B cell (primary cell): ENCODE measurements at regions not wholly inside any gene's neighbourhood (a gene's known extent, or its start where the extent isn't known, plus 50 kb on each side); places are given as distances from the start of the nearest gene placed in this dataset.

ENCODE experiments used
- ATAC-seq: fragments of 200-7000 bp; cut with Tn5 transposase; one replicate; pipeline ENCODE4 v1.10.0; 2021; ENCODE audit warnings: low read depth, mild to moderate bottlenecking, moderate number of reproducible peaks, moderate library complexity
- CTCF ChIA-PET: fragments of 350-600 bp; sonication (Branson Sonifier 250); formaldehyde crosslinking; loops from one replicate; lab custom pipeline; 2021; ENCODE audit warnings: antibody characterized with exemption, inconsistent platforms; lab: Charles Lee
- POLR2A ChIA-PET: fragments of 350-600 bp; sonication (Branson Sonifier 250); formaldehyde crosslinking; loops from one replicate; lab custom pipeline; 2021; ENCODE audit warnings: antibody characterized with exemption; lab: Charles Lee
- DNase-seq: peaks from one replicate; pipeline ENCODE4 v3.0.0; 2013
- H2AFZ ChIP-seq: 2 replicates; pipeline ENCODE4 v1.6.1; 2012; ENCODE audit warnings: mild to moderate bottlenecking, low read depth, low read length; ENCODE audit not compliant: insufficient read depth, poor library complexity, severe bottlenecking
- H3K27ac ChIP-seq, 2 donors: 1 replicate in 1 of 2; 2 replicates in 1 of 2; pipeline ENCODE4 v1.5.1; 2012 to 2013; ENCODE audit warnings: low read length in 2 of 2, mild to moderate bottlenecking in 2 of 2, moderate library complexity in 1 of 2
- H3K27me3 ChIP-seq, 4 experiments: fragments of 200-600 bp in 1 of 4; sonication (generic) in 1 of 4; replicated peaks in 1 of 4; 1 replicate in 2 of 4; 2 replicates in 2 of 4; pipeline versions ENCODE4 v1.6.1 to v1.7.0; 2013 to 2016; ENCODE audit warnings: low read length in 3 of 4, mild to moderate bottlenecking in 2 of 4, mixed read lengths in 1 of 4, moderate library complexity in 1 of 4; ENCODE audit not compliant: insufficient read depth in 4 of 4, control insufficient read depth in 3 of 4; ENCODE audit errors: control extremely low read depth in 1 of 4
- H3K36me3 ChIP-seq, 2 experiments: replicated peaks in 1 of 2; 1 replicate in 1 of 2; 2 replicates in 1 of 2; pipeline versions ENCODE4 v1.6.1 to v1.7.1; 2013; ENCODE audit warnings: low read length in 1 of 2; ENCODE audit not compliant: insufficient read depth in 2 of 2, control insufficient read depth in 1 of 2; ENCODE audit errors: control extremely low read depth in 1 of 2, extremely low read depth in 1 of 2
- H3K4me1 ChIP-seq, 2 donors: fragments of 200-600 bp in 1 of 2; sonication (generic) in 1 of 2; 1 replicate in 1 of 2; 2 replicates in 1 of 2; pipeline versions ENCODE4 v1.5.1 to v1.6.1; 2013 to 2017; ENCODE audit warnings: low read length in 2 of 2; ENCODE audit not compliant: control insufficient read depth in 2 of 2, insufficient read depth in 2 of 2
- H3K4me2 ChIP-seq: replicated peaks from 2 replicates; pipeline ENCODE3; 2012; ENCODE audit warnings: mild to moderate bottlenecking, low read depth, low read length; ENCODE audit not compliant: poor library complexity, severe bottlenecking
- H3K4me3 ChIP-seq, 5 experiments: fragments of 200-600 bp in 1 of 5; sonication (generic) in 1 of 5; 1 replicate in 3 of 5; 2 replicates in 2 of 5; pipeline versions ENCODE4 v1.5.1 to v1.7.0; 2011 to 2016; ENCODE audit warnings: low read length in 4 of 5, mild to moderate bottlenecking in 4 of 5, low read depth in 2 of 5, control low read depth in 1 of 5, moderate library complexity in 1 of 5; ENCODE audit not compliant: insufficient read depth in 1 of 5; ENCODE audit errors: control extremely low read depth in 1 of 5, extremely low read depth in 1 of 5
- H3K79me2 ChIP-seq: fragments of 200-600 bp; sonication (generic); one replicate; pipeline ENCODE4 v1.6.0; 2016; ENCODE audit warnings: low read length; ENCODE audit not compliant: control insufficient read depth, insufficient read depth
- H3K9ac ChIP-seq: fragments of 200-600 bp; sonication (generic); 2 replicates; pipeline ENCODE4 v1.6.1; 2017; ENCODE audit warnings: mild to moderate bottlenecking, low read length, moderate library complexity
- H3K9me3 ChIP-seq, 3 donors: one replicate each; pipeline versions ENCODE4 v1.6.1 to v1.7.1; 2013; ENCODE audit warnings: low read length in 2 of 3; ENCODE audit not compliant: control insufficient read depth in 2 of 3, insufficient read depth in 1 of 3; ENCODE audit errors: control extremely low read depth in 1 of 3
- H4K20me1 ChIP-seq: 2 replicates; pipeline ENCODE4 v1.6.0; 2012; ENCODE audit warnings: mild to moderate bottlenecking, low read length; ENCODE audit not compliant: insufficient read depth, control insufficient read depth, poor library complexity, severe bottlenecking
- H3K27ac Mint-ChIP-seq: one replicate; pipeline ENCODE4 v1.8.0; 2021; ENCODE audit warnings: mixed read lengths
- H3K27me3 Mint-ChIP-seq: one replicate; pipeline ENCODE4 v1.8.0; 2021; ENCODE audit warnings: mixed read lengths
- H3K4me1 Mint-ChIP-seq: one replicate; pipeline ENCODE4 v1.8.0; 2021; ENCODE audit warnings: mixed read lengths
- H3K4me3 Mint-ChIP-seq: one replicate; pipeline ENCODE4 v1.8.0; 2021; ENCODE audit warnings: mixed read lengths
- H3K9me3 Mint-ChIP-seq: one replicate; pipeline ENCODE4 v1.8.0; 2022; ENCODE audit warnings: mixed read lengths; ENCODE audit not compliant: insufficient read depth
- CTCF ChIP-seq: fragments of 200-600 bp; IDR thresholded peaks from one replicate; pipeline ENCODE4 v1.8.0; 2022; ENCODE audit warnings: antibody characterized with exemption, mild to moderate bottlenecking
- EZH2 ChIP-seq: IDR thresholded peaks from 2 replicates; pipeline ENCODE4 v1.6.1; 2012; ENCODE audit warnings: borderline replicate concordance, low read depth, mild to moderate bottlenecking, moderate library complexity, low read length; ENCODE audit not compliant: insufficient read depth, poor library complexity, severe bottlenecking
- WGBS: methylation state at CpG from one replicate; pipeline ENCODE4 v1.1.5; 2013; ENCODE audit warnings: missing lambda C conversion rate; ENCODE audit not compliant: insufficient coverage; 5-methylcytosine and 5-hydroxymethylcytosine counted together
- intact Hi-C: fragments of 100-400 bp; cut with micrococcal nuclease; formaldehyde crosslinking; loops from one replicate; pipeline ENCODE4 v1.10.0; 2022

- H3K27ac ChIP-seq = no peak overlapping the region
- CTCF ChIA-PET = no interaction called here
- ATAC-seq = no peak
Measured at GRCh38 chr4:35972814-35973213, 271.5 kb downstream of the ARAP2 start.

GRCh38 chr4:35975617-35976355 is 268.5 kb downstream of the ARAP2 start:
- Mint-ChIP-seq H3K9me3 (no peaks in the 10 kb centered on the region), H3K27ac (no peak overlapping the region), H3K27me3 (no peaks in the 10 kb centered on the region), H3K4me3 (no peak overlapping the region), H3K4me1 (no peaks in the 10 kb centered on the region)
- H3K4me1 ChIP-seq = no peaks in the 10 kb centered on the region
- H3K27ac ChIP-seq = no peak overlapping the region
- H3K79me2 ChIP-seq = no peaks in the 10 kb centered on the region
- ChIA-PET CTCF (no interaction called here), POLR2A (no interaction called here)
- no peaks in the 10 kb centered on the region for H3K27me3 ChIP-seq
- H3K9me3 ChIP-seq = no peaks in the 10 kb centered on the region
- H4K20me1 ChIP-seq = no peaks in the 10 kb centered on the region
- no peak overlapping the region for H3K9ac ChIP-seq
- H3K4me2 ChIP-seq = no peak overlapping the region
- H3K4me3 ChIP-seq = no peak overlapping the region
- 93% methylated on average over 3 of the region's 4 CpGs for WGBS
- no peak for ATAC-seq
- no peak overlapping the region for H2AFZ ChIP-seq
- intact Hi-C loops = no loop called here
- H3K36me3 ChIP-seq = no peaks in the 10 kb centered on the region
- no peak for TF ChIP-seq CTCF
- no peak for TF ChIP-seq EZH2
- DNase-seq = no peak

More at GRCh38 chr4:35972814-35973213, 271.5 kb downstream of the ARAP2 start:
- H3K27ac Mint-ChIP-seq = no peak overlapping the region
- Histone ChIP-seq H3K4me3 (no peak overlapping the region), H3K79me2 (no peaks in the 10 kb centered on the region), H3K9ac (no peak overlapping the region), H3K4me2 (no peak overlapping the region), H3K27me3 (no peaks in the 10 kb centered on the region), H3K36me3 (no peaks in the 10 kb centered on the region), H3K4me1 (no peaks in the 10 kb centered on the region), H2AFZ (no peak overlapping the region), H4K20me1 (no peaks in the 10 kb centered on the region), H3K9me3 (no peaks in the 10 kb centered on the region)
- no peak overlapping the region for H3K4me3 Mint-ChIP-seq
- no peaks in the 10 kb centered on the region for H3K4me1 Mint-ChIP-seq
- intact Hi-C loops = no loop called here
- WGBS = no CpG with 5 or more reads among the region's 4 CpGs
- no peaks in the 10 kb centered on the region for H3K27me3 Mint-ChIP-seq
- H3K9me3 Mint-ChIP-seq = no peaks in the 10 kb centered on the region
- POLR2A ChIA-PET = no interaction called here
- TF ChIP-seq CTCF = no peak
- DNase-seq = no peak
